ENCODE measurements at regions not wholly inside any gene's neighbourhood (a gene's known extent, or its start where the extent isn't known, plus 50 kb on each side); places are given as distances from the start of the nearest gene placed in this dataset.

DNA sequence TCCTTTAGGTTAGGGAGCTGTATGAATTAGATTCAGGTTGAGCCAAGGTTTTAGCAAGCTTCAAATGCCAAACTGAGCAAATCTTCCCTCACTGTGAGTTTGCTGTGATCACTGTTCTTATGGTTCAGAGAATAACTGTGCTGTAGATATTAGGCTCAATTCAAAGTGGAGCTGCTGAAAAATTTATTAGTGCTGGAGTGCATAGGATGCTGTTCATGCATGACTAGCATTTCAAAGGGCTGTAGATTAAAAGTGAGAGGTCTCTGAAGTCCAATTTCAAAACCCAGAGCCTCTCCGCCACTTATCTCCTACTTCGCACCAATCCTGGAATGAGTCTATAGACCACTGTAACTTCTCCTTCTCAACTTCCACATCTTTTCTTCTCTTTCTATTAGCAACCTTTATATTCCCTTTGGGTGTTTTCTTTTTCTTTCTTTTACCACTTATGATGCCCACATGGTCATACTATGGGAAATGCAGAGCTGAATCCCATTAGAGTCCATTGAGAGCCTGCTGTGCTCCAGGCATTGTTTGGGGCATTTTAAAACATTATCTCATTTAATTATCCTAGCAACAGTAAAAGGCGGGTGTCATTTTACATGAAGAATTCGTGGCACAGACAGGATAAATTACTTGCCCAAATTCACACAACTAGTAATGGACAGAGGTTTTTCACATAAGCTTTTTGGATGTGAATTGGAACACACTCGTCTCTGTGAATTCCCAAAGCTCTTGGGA is 77.5 kb upstream of the EEA1 start:
- Histone ChIP-seq H3K79me1 (ENCODE audit: low read depth in 1 of 2, low read length in 2 of 2) (no peaks in the 10 kb centered on the region), H4K5ac (ENCODE audit: low read depth, low read length) (no peak overlapping the region), H2AFZ (replicated peaks; ENCODE audit: low read length, poor library complexity) (no peak overlapping the region), H3K4ac (ENCODE audit: low read depth, low read length) (no peak overlapping the region), H3K4me2 (ENCODE audit: low read depth, low read length) (no peak overlapping the region), H3K36me3 (ENCODE audit: control insufficient read depth, insufficient read depth, low read length) (no peaks in the 10 kb centered on the region), H3K56ac (ENCODE audit: extremely low read depth, insufficient read depth, low read length) (no peak overlapping the region), H3K4me1 (ENCODE audit: control insufficient read depth, insufficient read depth, low read length) (peaks cover 5% of the 10 kb centered on the region), H2AK9ac (replicated peaks; ENCODE audit: low read depth, low read length, poor library complexity) (no peak overlapping the region), H3K23ac (ENCODE audit: low read depth, low read length) (no peak overlapping the region), H3K9me1 (ENCODE audit: insufficient read depth, low read length) (peaks cover 3% of the 10 kb centered on the region; the same call in 1 of the 2 replicates), H3K27me3 (ENCODE audit: control insufficient read depth, insufficient read depth, low read length) (no peaks in the 10 kb centered on the region), H3K9ac (ENCODE audit: low read depth, low read length) (no peak overlapping the region), H3K4me3 (ENCODE audit: insufficient read depth, low read depth, low read length) (no peak overlapping the region), H4K91ac (ENCODE audit: insufficient read depth, low read depth, low read length) (no peak overlapping the region), H2BK120ac (ENCODE audit: low read depth, low read length) (no peak overlapping the region), H2BK15ac (ENCODE audit: low read depth, low read length) (no peak overlapping the region), H2AK5ac (ENCODE audit: low read depth, low read length) (no peak overlapping the region; the same call in 1 of the 2 replicates), H3K18ac (ENCODE audit: low read depth, low read length) (no peak overlapping the region), H2BK20ac (ENCODE audit: low read depth, low read length) (no peak overlapping the region), H2BK5ac (ENCODE audit: low read depth, low read length, poor library complexity, severe bottlenecking) (no peak overlapping the region), H4K20me1 (ENCODE audit: insufficient read depth, low read length) (no peaks in the 10 kb centered on the region), H3K9me3 (ENCODE audit: control insufficient read depth, insufficient read depth, low read length) (no peaks in the 10 kb centered on the region), H3K27ac (ENCODE audit: insufficient read depth, low read length) (no peak overlapping the region), H3K14ac (replicated peaks; ENCODE audit: low read depth, low read length) (no peak overlapping the region), H4K8ac (ENCODE audit: low read depth in 2 of 2, low read length in 2 of 2) (no peak overlapping the region)
- dilution Hi-C loops (cut with HindIII; ENCODE audit: low sequenced_read_pairs, unreplicated experiment) (no loop called here), intact Hi-C loops (cut with micrococcal nuclease) (no loop called here), in situ Hi-C loops (cut with MboI; ENCODE audit: low sequenced_read_pairs) (no loop called here)
- ChIA-PET POLR2A (ENCODE audit: unreplicated experiment) (no interaction called here), CTCF (interaction anchor here (1.2 kb wide), 1 partner anchor 19 kb away, joined by 4 read pairs; no protein-coding TSS in a partner anchor)
- ATAC-seq (ENCODE audit: low read depth) (no peak), DNase-seq (no peak)
- BruUV-seq (replicated peaks), result no TSS peak
- no CpG with 5 or more reads among the region's 5 CpGs for WGBS, 2 experiments (ENCODE audit: extremely low coverage in 2 of 2, insufficient read length in 1 of 2)
- TF ChIP-seq MAZ (IDR thresholded peaks at IDR 0.05; ENCODE audit: borderline replicate concordance, low read depth, low read length) (no peak), BHLHE40 (IDR thresholded peaks at IDR 0.05; ENCODE audit: low read depth, low read length) (no peak), CEBPB (IDR thresholded peaks at IDR 0.05; ENCODE audit: low read depth, low read length) (no peak), RFX5 (IDR thresholded peaks at IDR 0.05; ENCODE audit: low read depth, low read length) (no peak), RAD21 (IDR thresholded peaks at IDR 0.05; ENCODE audit: low read length) (no peak), RCOR1 (IDR thresholded peaks at IDR 0.05; ENCODE audit: insufficient replicate concordance, low read length) (no peak), MXI1 (IDR thresholded peaks at IDR 0.05; ENCODE audit: borderline replicate concordance, low read depth, low read length) (no peak), POLR2A (IDR thresholded peaks at IDR 0.05; ENCODE audit: low read depth, low read length) (no peak), CHD1 (IDR thresholded peaks at IDR 0.05; ENCODE audit: low read depth, low read length) (no peak), FOS (IDR thresholded peaks at IDR 0.05; ENCODE audit: low read depth, low read length) (no peak), SMC3 (IDR thresholded peaks at IDR 0.05; ENCODE audit: low read depth, low read length) (no peak), NFE2L2 (IDR thresholded peaks at IDR 0.05; ENCODE audit: low read depth, low read length) (no peak), MAFK (IDR thresholded peaks at IDR 0.05; ENCODE audit: low read depth, low read length) (no peak)
- TF ChIP-seq, protein P1, sequence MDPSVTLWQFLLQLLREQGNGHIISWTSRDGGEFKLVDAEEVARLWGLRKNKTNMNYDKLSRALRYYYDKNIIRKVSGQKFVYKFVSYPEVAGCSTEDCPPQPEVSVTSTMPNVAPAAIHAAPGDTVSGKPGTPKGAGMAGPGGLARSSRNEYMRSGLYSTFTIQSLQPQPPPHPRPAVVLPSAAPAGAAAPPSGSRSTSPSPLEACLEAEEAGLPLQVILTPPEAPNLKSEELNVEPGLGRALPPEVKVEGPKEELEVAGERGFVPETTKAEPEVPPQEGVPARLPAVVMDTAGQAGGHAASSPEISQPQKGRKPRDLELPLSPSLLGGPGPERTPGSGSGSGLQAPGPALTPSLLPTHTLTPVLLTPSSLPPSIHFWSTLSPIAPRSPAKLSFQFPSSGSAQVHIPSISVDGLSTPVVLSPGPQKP (IDR thresholded peaks at IDR 0.05; ENCODE audit: borderline replicate concordance, low read depth, low read length), result no peak
- TF ChIP-seq, protein P2, sequence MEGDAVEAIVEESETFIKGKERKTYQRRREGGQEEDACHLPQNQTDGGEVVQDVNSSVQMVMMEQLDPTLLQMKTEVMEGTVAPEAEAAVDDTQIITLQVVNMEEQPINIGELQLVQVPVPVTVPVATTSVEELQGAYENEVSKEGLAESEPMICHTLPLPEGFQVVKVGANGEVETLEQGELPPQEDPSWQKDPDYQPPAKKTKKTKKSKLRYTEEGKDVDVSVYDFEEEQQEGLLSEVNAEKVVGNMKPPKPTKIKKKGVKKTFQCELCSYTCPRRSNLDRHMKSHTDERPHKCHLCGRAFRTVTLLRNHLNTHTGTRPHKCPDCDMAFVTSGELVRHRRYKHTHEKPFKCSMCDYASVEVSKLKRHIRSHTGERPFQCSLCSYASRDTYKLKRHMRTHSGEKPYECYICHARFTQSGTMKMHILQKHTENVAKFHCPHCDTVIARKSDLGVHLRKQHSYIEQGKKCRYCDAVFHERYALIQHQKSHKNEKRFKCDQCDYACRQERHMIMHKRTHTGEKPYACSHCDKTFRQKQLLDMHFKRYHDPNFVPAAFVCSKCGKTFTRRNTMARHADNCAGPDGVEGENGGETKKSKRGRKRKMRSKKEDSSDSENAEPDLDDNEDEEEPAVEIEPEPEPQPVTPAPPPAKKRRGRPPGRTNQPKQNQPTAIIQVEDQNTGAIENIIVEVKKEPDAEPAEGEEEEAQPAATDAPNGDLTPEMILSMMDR (conservative IDR thresholded peaks at IDR 0.05; ENCODE audit: low read depth, low read length), result no peak
- TF ChIP-seq, protein P3, sequence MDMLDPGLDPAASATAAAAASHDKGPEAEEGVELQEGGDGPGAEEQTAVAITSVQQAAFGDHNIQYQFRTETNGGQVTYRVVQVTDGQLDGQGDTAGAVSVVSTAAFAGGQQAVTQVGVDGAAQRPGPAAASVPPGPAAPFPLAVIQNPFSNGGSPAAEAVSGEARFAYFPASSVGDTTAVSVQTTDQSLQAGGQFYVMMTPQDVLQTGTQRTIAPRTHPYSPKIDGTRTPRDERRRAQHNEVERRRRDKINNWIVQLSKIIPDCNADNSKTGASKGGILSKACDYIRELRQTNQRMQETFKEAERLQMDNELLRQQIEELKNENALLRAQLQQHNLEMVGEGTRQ (IDR thresholded peaks at IDR 0.05; ENCODE audit: low read depth, low read length), result no peak

Measured in IMR-90 (cell line).